GM21723 (cell line): ENCODE measurements at regions not wholly inside any gene's neighbourhood (a gene's known extent, or its start where the extent isn't known, plus 50 kb on each side); places are given as distances from the start of the nearest gene placed in this dataset.
A peak's percentile ranks its signal among the peaks of the same experiment; 100 is the strongest.

Experiments
- ATAC-seq: cut with Tn5 transposase; IDR thresholded peaks from one replicate; pipeline ENCODE4 v1.9.1; 2021; ENCODE audit warnings: mild to moderate bottlenecking, moderate library complexity; ENCODE audit not compliant: unreplicated experiment

GRCh38 chr5:9928326-9928725 is 298.2 kb upstream of the TAS2R1 start:
- ATAC-seq: no peak

GRCh38 chr5:9927521-9927997 is 297.4 kb upstream of the TAS2R1 start:
- ATAC-seq: no peak

- no peak for ATAC-seq
Measured at GRCh38 chr5:9927106-9927505, 297.0 kb upstream of the TAS2R1 start.

GRCh38 chr5:9924614-9925013 is 294.5 kb upstream of the TAS2R1 start:
- peak; percentile 55 for ATAC-seq

GRCh38 chr5:9922719-9923118 is 292.6 kb upstream of the TAS2R1 start:
- no peak for ATAC-seq

- ATAC-seq: no peak
Measured at GRCh38 chr5:9920697-9921096, 290.5 kb upstream of the TAS2R1 start.

- ATAC-seq: no peak
Measured at GRCh38 chr5:9919306-9920030, 289.3 kb upstream of the TAS2R1 start.

- no peak for ATAC-seq
Measured at GRCh38 chr5:9905661-9906060, 275.5 kb upstream of the TAS2R1 start.

- no peak for ATAC-seq
Measured at GRCh38 chr5:9903801-9904200, 273.6 kb upstream of the TAS2R1 start.

GRCh38 chr5:9898319-9898718 is 268.2 kb upstream of the TAS2R1 start:
- ATAC-seq: no peak

GRCh38 chr5:9895302-9895645 is 265.1 kb upstream of the TAS2R1 start:
- ATAC-seq: no peak

- ATAC-seq: no peak
Measured at GRCh38 chr5:9894571-9895301, 264.6 kb upstream of the TAS2R1 start.

- no peak for ATAC-seq
Measured at GRCh38 chr5:9892696-9893095, 262.5 kb upstream of the TAS2R1 start.

- no peak for ATAC-seq
Measured at GRCh38 chr5:9889511-9889910, 259.4 kb upstream of the TAS2R1 start.

- ATAC-seq: no peak
Measured at GRCh38 chr5:9888501-9888901, 258.4 kb upstream of the TAS2R1 start.

GRCh38 chr5:9885164-9885563 is 255.0 kb upstream of the TAS2R1 start:
- no peak for ATAC-seq

GRCh38 chr5:9878206-9878605 is 248.1 kb upstream of the TAS2R1 start:
- no peak for ATAC-seq

- no peak for ATAC-seq
Measured at GRCh38 chr5:9877488-9877887, 247.3 kb upstream of the TAS2R1 start.

- ATAC-seq: no peak
Measured at GRCh38 chr5:9876451-9876850, 246.3 kb upstream of the TAS2R1 start.

- no peak for ATAC-seq
Measured at GRCh38 chr5:9869616-9870288, 239.6 kb upstream of the TAS2R1 start.

- ATAC-seq: no peak
Measured at GRCh38 chr5:9865574-9865973, 235.4 kb upstream of the TAS2R1 start.

- ATAC-seq: no peak
Measured at GRCh38 chr5:9864791-9865190, 234.6 kb upstream of the TAS2R1 start.
